ENCODE measurements at regions not wholly inside any gene's neighbourhood (a gene's known extent, or its start where the extent isn't known, plus 50 kb on each side); places are given as distances from the start of the nearest gene placed in this dataset.
"Not testable (repeated sequence)": the region's sequence is repeated elsewhere in the genome, so short reads cannot be mapped to it uniquely, and the experiment has no call there.

- no peak for DNase-seq (ENCODE audit: low read depth in 2 of 2)
Observed at GRCh38 chr13:111586291-111586690, 265.8 kb downstream of the TEX29 start.

DNA sequence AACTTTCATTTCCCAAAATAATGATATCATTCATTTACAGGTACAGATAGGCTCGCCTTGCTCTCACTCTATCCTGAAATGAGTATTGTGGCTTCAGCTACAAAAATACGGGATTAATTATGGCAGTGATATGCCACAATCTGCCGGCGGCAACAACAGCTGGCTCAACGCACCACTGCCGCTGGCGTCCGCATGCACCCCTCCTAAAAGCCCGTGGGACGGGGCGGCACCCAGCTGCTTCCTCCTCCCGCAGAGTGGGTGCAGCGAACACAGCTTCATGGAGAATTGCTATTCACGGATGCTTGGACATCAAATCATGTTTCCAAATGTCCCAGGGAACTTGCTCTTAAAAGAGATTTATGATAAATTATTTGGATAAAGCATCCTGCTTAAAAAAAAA, 266.8 kb downstream of the TEX29 start:
- no peak for DNase-seq (ENCODE audit: low read depth in 2 of 2)

DNA sequence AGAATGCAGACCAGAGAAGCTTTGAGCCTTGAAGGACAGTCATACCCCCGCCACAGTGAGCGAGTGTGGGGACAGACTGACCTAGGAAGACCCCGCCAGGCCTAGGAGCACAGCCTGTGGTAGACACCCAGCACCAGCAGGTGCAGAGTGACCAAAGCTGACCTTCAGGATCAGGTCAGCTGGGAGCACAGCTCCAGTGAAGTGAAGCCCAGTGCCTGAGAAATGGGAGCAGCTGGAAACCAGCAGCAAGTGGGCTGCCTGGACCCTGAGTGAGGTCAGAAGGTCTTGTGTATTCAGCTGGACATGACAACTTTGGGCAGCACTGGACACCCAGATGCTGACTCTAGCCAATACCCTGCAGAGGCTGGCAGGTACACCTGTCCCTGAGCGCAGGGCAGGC, 268.9 kb downstream of the TEX29 start:
- no peak for DNase-seq (ENCODE audit: low read depth in 2 of 2)

DNA sequence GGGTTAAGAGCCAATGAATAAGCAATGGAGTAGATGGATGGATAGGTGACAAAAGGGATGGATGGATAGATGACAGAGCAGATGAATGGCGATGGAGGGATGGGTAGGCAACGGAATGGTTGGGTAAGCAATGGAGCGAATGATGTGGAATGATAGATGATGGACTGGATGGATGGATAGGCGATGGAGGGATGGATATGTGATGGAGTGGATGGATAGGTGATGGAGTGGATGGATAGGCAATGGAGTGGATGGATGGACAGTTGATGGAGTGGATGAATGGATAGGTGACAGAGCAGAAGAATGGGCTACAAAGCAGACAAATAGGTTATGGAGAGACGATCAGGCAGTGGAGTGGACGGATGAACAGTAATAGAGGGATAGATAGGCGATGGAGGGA, 269.6 kb downstream of the TEX29 start:
- no peak for DNase-seq (ENCODE audit: low read depth in 2 of 2)

DNA sequence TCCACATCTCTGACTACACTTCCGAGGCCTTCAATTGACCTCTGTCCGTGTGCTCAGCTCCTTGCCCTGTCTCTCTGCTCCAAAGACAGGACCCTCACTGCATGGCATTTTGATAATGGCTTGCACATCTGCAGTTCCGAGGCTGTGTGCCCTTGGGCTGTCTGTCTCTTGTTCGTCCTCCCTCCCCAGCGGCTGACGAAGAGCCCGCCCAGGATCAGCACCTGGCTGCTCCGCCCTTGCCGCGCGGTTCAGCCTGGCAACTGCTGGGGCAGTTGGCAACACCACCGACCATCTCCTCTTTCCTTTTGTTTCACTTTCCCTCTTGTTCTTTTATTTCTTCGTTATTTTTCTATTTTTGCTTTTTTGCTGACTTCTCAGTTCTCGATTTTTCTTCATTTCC, 270.4 kb downstream of the TEX29 start:
- no peak for DNase-seq (ENCODE audit: low read depth in 2 of 2)

- DNase-seq (ENCODE audit: low read depth in 2 of 2), result not testable (repeated sequence)
Observed at GRCh38 chr13:111593490-111593889, 273.0 kb downstream of the TEX29 start.

- no peak for DNase-seq (ENCODE audit: low read depth in 2 of 2)
Observed at GRCh38 chr13:111594606-111595005, 274.2 kb downstream of the TEX29 start.

DNA sequence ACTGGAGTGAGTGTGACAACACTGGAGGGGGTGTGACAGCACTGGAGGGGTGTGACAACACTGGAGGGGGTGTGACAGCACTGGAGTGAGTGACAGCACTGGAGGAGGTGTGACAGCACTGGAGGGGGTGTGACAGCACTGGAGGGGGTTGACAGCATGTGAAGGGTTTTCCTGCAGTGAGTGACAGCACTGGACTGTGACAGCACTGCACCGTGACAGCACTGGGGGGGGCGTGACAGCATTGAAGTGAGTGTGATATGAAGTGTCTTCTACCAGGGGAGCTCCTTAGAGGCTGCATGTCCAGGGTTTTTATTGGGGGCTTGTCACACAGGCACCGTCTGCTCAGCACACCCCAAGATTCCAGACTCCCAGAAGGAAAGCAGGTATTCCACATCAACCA, 274.8 kb downstream of the TEX29 start:
- no peak for DNase-seq (ENCODE audit: low read depth in 2 of 2)

DNA sequence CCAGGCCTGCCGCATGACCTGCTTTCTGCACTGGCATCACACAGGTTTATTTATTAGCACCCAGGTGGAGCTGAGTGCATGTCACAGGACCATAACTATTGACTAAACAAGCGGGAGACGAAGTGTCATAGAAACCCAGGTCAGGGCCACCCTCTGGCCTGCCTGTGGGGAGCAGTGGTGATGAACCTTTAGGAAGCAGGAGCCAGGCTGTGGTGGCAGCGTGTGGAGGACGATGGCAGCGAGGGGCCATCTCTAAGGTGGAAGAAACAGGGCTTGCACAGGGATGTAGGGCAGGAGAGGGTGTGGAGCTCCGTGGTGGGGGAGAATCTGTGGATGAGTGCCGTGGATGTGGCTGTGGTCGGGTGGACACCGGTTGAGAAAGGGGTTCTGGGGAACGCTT, 275.3 kb downstream of the TEX29 start:
- no peak for DNase-seq (ENCODE audit: low read depth in 2 of 2)

- DNase-seq (ENCODE audit: low read depth in 2 of 2), result no peak
Observed at GRCh38 chr13:111597191-111597611, 276.8 kb downstream of the TEX29 start.

- no peak for DNase-seq (ENCODE audit: low read depth in 2 of 2)
Observed at GRCh38 chr13:111597618-111598017, 277.2 kb downstream of the TEX29 start.

DNA sequence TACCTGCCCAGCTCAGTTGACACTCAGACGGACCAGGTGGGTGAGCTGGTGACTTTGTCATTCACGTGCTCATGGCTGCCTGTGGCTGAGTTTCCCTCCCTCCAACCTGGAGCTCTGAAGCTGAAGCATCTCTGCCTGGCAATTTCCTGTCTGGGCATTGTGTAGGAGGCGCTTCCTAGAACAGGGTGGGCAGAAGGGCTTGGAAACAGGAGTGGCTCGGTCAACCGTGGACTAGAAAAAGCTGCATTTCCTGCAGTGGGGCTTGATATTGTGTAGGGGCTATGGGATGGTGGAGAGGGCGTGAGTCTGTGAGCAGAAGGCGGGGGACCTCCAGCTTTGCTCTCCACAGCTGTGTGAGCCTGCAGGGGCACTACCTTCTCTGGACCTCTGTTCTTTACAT, 278.3 kb downstream of the TEX29 start:
- no peak for DNase-seq (ENCODE audit: low read depth in 2 of 2)

DNA sequence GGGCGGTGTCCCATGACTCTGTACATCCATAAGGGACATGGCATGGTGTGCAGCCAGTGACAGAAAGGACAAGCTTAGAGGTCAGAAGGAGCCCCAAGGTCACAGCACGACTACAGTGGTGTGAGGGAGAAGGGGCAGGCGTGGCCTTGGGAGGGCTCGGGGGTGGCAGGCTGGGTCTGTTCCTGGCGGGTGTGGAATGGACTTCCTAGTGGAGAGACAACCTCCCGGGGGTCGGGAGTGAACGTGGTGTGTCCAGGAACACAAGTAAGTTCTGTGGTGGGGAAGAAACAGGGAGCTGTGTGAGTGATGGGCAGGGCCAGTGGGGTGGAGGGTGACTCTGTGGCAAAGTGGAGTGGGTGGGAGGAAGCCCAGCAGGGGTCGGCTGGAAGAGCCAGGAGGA, 279.3 kb downstream of the TEX29 start:
- DNase-seq (ENCODE audit: low read depth in 2 of 2), result no peak

DNA sequence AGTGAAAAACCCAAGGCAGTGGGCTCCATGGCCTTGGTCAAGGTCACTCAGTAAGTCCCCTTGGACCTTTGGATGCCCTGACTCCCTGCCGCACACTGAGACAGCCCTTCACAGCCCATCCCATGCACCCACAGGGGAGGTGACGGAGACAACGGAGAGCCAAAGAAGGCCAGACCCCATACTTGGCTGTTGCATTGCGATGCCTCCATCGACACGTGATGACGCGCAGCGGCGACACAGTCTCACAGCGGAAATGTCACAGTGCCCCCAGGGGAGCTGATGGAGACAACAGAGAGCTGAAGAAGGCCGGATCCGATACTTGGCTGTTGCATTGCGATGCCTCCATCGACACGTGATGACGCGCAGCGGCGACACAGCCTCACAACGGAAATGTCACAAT, 282.4 kb downstream of the TEX29 start:
- DNase-seq (ENCODE audit: low read depth in 2 of 2), result no peak

GRCh38 chr13:111604097-111604496, 283.7 kb downstream of the TEX29 start:
- DNase-seq (ENCODE audit: low read depth in 2 of 2), result no peak

- DNase-seq (ENCODE audit: low read depth in 2 of 2), result no peak
Observed at GRCh38 chr13:111608556-111608955, 288.1 kb downstream of the TEX29 start.

DNA sequence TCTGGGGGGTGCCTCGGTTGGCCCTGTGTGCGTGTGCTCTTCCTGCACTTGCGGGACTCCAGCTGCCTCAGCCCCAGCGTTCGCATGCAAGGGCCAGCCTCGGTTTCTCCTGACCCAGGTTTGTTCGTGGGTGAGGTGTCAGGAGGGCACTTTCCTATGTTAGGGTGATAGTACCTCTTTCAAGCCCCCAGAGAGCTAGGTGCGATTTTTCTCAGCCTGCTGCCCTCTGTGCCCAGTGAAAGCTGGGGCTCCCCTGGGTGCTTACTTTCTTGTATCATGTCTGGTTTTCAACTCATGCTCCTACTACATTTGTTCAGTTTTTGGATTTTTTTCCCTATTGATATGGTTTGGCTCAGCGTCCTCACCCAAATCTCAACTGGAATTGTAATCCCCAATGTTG, 289.2 kb downstream of the TEX29 start:
- no peak for DNase-seq (ENCODE audit: low read depth in 2 of 2)

DNA sequence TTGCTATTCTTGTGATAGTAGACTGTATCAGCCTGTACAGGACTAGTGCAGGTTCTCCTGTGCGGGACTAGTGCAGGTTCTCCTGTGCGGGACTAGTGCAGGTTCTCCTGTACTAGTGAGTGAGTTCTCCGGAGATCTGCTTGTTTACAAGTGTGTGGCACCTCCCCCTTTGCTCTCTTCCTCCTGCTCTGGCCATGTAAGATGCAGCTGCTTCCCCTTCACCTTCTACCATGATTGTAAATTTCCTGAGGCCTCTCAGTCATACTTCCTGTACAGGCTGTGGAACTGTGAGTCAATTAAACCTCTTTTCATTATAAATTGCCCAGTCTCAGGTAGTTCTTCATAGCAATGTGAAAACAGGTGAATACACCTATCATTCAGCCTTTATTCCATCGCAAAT, 289.6 kb downstream of the TEX29 start:
- no peak for DNase-seq (ENCODE audit: low read depth in 2 of 2)

DNA sequence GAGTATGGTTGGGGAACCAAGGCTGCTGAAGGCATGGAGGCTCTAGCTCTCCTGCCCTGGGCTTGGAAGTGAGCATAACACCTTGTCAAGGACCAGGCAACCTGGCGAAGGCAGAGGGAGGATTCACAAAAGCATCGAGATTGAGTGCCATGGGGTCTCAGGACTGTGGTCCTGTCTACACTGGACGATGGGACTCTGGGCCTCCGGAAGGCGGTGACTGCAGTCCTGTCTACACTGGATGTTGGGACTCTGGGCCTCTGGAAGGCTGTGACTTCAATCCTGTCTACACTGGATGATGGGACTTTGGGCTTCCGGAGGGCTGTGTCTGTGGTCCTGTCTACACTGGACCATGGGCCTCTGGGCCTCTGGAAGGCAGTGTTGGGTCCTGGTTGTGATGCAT, 290.4 kb downstream of the TEX29 start:
- DNase-seq (ENCODE audit: low read depth in 2 of 2), result no peak

DNA sequence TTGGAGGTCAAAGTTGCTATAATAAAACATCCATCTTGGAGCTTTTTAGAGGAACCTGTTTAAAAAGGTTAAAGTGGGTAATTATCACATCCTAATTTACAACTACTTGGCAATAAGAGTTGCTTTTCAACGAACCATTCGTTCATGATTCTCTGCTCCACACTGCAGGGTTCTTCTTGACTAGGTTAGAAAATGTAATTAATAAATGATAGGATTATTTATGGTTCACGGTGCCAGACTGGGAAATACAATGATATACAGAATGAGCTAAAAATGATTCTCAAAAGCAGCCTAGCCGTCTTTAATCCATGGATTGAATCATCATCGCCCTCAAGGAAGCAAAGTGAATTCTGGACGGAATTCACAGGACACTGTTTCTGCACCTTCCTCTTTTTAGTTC, 291.2 kb downstream of the TEX29 start:
- no peak for DNase-seq (ENCODE audit: low read depth in 2 of 2)

DNA sequence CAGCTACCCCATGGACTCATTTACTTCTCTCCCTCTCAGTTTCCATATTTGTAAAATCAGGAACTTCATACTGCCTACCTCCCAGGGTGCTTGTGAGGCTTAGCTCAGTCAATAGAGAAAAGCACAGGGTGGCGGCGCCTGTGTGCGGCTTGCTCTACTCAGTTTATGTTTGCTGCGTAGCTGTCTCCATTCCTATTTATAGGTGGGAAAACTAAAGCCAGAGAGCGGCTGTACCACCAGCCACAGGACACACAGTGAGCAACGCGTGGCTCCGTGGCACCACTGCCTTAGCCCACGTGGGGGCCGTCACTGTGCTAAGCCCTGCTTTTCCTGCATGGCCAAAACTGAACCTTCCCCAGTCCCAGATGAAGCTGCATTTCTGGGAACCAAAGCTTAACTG, 292.4 kb downstream of the TEX29 start:
- no peak for DNase-seq (ENCODE audit: low read depth in 2 of 2)

DNA sequence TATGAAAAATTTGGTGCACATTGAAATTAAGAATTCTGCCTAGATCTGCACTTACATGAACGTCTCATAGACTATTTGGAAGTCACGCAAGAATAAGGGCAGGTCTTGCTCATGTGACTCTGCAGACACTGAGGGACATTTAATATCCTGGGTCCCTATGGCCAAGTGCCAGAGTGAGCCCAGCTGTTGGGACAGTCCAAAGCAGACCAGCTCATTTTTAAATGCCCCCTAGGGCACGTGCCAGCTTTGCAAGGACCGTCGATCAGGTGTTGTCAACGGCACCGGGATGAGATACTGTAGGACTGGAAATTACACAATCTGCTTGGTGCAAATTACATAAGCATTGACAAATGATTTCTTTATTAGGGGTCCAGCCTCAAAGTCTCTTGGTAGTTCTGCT, 293.6 kb downstream of the TEX29 start:
- DNase-seq (ENCODE audit: low read depth in 2 of 2), result no peak

GRCh38 chr13:111614613-111615012, 294.2 kb downstream of the TEX29 start:
- DNase-seq (ENCODE audit: low read depth in 2 of 2), result no peak

- no peak for DNase-seq (ENCODE audit: low read depth in 2 of 2)
Observed at GRCh38 chr13:111616203-111616602, 295.8 kb downstream of the TEX29 start.

- DNase-seq (ENCODE audit: low read depth in 2 of 2), result no peak
Observed at GRCh38 chr13:111620166-111620565, 299.7 kb downstream of the TEX29 start.

Data from stimulated activated CD4-positive, alpha-beta T cell treated with anti-CD3 and anti-CD28 coated beads, Interleukin-1b, Interleukin-23, amount 100 ng/mL, for 1 hour (primary cell).